H1 (cell line): ENCODE measurements at regions not wholly inside any gene's neighbourhood (a gene's known extent, or its start where the extent isn't known, plus 50 kb on each side); places are given as distances from the start of the nearest gene placed in this dataset.
A peak's percentile ranks its signal among the peaks of the same experiment; 100 is the strongest.

Experiments
- CTCF ChIA-PET: fragments of 300-600 bp; sonication (Branson Sonifier 250); formaldehyde crosslinking; loops from one replicate; lab custom pipeline; 2021; ENCODE audit not compliant: partially characterized antibody; lab: Charles Lee
- POLR2A ChIA-PET: fragments of 300-600 bp; sonication (Branson Sonifier 250); formaldehyde crosslinking; loops from one replicate; lab custom pipeline; 2021; ENCODE audit warnings: inconsistent platforms; ENCODE audit not compliant: partially characterized antibody; lab: Charles Lee
- DNase-seq, 2 experiments: peaks; one replicate each; pipeline versions ENCODE4 v3.0.0 to v3.0.0-alpha.2; 2010 to 2022; ENCODE audit warnings: low spot score in 2 of 2, low read depth in 1 of 2, mixed read lengths in 1 of 2
- FAIRE-seq: peaks from 2 replicates; lab custom pipeline; 2011; peaks lifted over from hg19 to GRCh38; lab: Jason Lieb, UNC
- H2AFZ ChIP-seq: 2 replicates; pipeline ENCODE4 v1.8.1; 2012; ENCODE audit warnings: low read length, inconsistent platforms
- H2AK5ac ChIP-seq: 2 replicates; pipeline ENCODE4 v1.6.1; 2013; ENCODE audit warnings: low read depth, low read length
- H2BK120ac ChIP-seq: replicated peaks from 2 replicates; pipeline ENCODE3; 2013; ENCODE audit warnings: low read depth, low read length, inconsistent platforms
- H2BK12ac ChIP-seq: 2 replicates; pipeline ENCODE4 v1.6.1; 2013; ENCODE audit warnings: low read depth, low read length
- H2BK15ac ChIP-seq: 2 replicates; pipeline ENCODE4 v1.6.1; 2013; ENCODE audit warnings: low read length
- H2BK20ac ChIP-seq: 2 replicates; pipeline ENCODE4 v1.6.1; 2013; ENCODE audit warnings: low read length
- H2BK5ac ChIP-seq: 2 replicates; pipeline ENCODE4 v1.6.1; 2013; ENCODE audit warnings: low read depth, low read length
- H3K14ac ChIP-seq: 2 replicates; pipeline ENCODE4 v1.6.1; 2013; ENCODE audit warnings: inconsistent platforms; ENCODE audit not compliant: insufficient read length
- H3K18ac ChIP-seq: 2 replicates; pipeline ENCODE4 v1.6.1; 2013; ENCODE audit warnings: low read length; ENCODE audit errors: extremely low read depth
- H3K23ac ChIP-seq: 2 replicates; pipeline ENCODE4 v1.6.1; 2013; ENCODE audit warnings: inconsistent platforms; ENCODE audit not compliant: insufficient read length
- H3K23me2 ChIP-seq: 2 replicates; pipeline ENCODE4 v1.6.1; 2013; ENCODE audit warnings: low read depth, low read length
- H3K27ac ChIP-seq: 2 replicates; pipeline ENCODE4 v1.6.1; 2011; ENCODE audit warnings: low read depth, low read length, inconsistent platforms
- H3K27me3 ChIP-seq, 4 experiments: replicated peaks in 1 of 4; 1 replicate in 1 of 4; 2 replicates in 3 of 4; pipeline versions ENCODE4 v1.6.1 to v1.8.1; 2011 to 2013; ENCODE audit warnings: low read length in 3 of 4, mild to moderate bottlenecking in 3 of 4, inconsistent platforms in 2 of 4, mixed read lengths in 2 of 4, moderate library complexity in 1 of 4; ENCODE audit not compliant: control insufficient read depth in 3 of 4, insufficient read depth in 3 of 4; ENCODE audit errors: extremely low read depth in 1 of 4
- H3K36me3 ChIP-seq, 4 experiments: 2 replicates each; pipeline versions ENCODE4 v1.6.1 to v1.8.1; 2011 to 2013; ENCODE audit warnings: mild to moderate bottlenecking in 4 of 4, low read length in 3 of 4, moderate library complexity in 2 of 4, control low read depth in 1 of 4, inconsistent platforms in 1 of 4; ENCODE audit not compliant: insufficient read depth in 4 of 4, control insufficient read depth in 2 of 4
- H3K4ac ChIP-seq: replicated peaks from 2 replicates; pipeline ENCODE3; 2013; ENCODE audit warnings: low read length, low read depth, mixed read lengths, inconsistent platforms; ENCODE audit not compliant: insufficient read length
- H3K4me1 ChIP-seq, 4 experiments: replicated peaks in 1 of 4; 1 replicate in 1 of 4; 2 replicates in 3 of 4; pipeline versions ENCODE4 v1.6.1 to v1.8.1; 2011 to 2013; ENCODE audit warnings: low read length in 3 of 4, inconsistent platforms in 2 of 4, mixed read lengths in 1 of 4; ENCODE audit not compliant: insufficient read depth in 4 of 4, control insufficient read depth in 3 of 4
- H3K4me2 ChIP-seq, 2 experiments: 2 replicates each; pipeline versions ENCODE4 v1.6.1 to v1.8.1; 2011 to 2013; ENCODE audit warnings: low read depth in 2 of 2, low read length in 2 of 2, control low read depth in 1 of 2, inconsistent platforms in 1 of 2, mild to moderate bottlenecking in 1 of 2; ENCODE audit not compliant: insufficient read depth in 1 of 2
- H3K4me3 ChIP-seq, 4 experiments: fragments of 200-600, 300-600 bp in 1 of 4; sonication (generic), shearing (Covaris generic), sonication (Bioruptor Twin) in 1 of 4; 2 replicates each; pipeline versions ENCODE4 v1.5.1 to v1.8.1; 2011 to 2016; ENCODE audit warnings: low read length in 4 of 4, low read depth in 3 of 4, control low read depth in 2 of 4, inconsistent platforms in 2 of 4, mild to moderate bottlenecking in 2 of 4, mixed read lengths in 1 of 4, moderate library complexity in 1 of 4; ENCODE audit not compliant: insufficient read depth in 2 of 4; ENCODE audit errors: extremely low read depth in 1 of 4
- H3K56ac ChIP-seq: replicated peaks from 2 replicates; pipeline ENCODE3; 2013; ENCODE audit warnings: low read depth, mild to moderate bottlenecking, mixed read lengths, low read length, inconsistent platforms; ENCODE audit not compliant: insufficient read length
- H3K79me1 ChIP-seq: 2 replicates; pipeline ENCODE4 v1.6.1; 2013; ENCODE audit warnings: low read depth, low read length, control low read depth
- H3K79me2 ChIP-seq, 2 experiments: 2 replicates each; pipeline versions ENCODE4 v1.6.1 to v1.8.1; 2012 to 2013; ENCODE audit warnings: low read length in 2 of 2, mild to moderate bottlenecking in 2 of 2, inconsistent platforms in 1 of 2; ENCODE audit not compliant: insufficient read depth in 2 of 2, control insufficient read depth in 1 of 2
- H3K9ac ChIP-seq, 4 experiments: replicated peaks in 1 of 4; 1 replicate in 1 of 4; 2 replicates in 3 of 4; pipeline versions ENCODE4 v1.6.1 to v1.8.1; 2011 to 2013; ENCODE audit warnings: low read depth in 3 of 4, low read length in 3 of 4, control low read depth in 2 of 4, mild to moderate bottlenecking in 2 of 4, moderate library complexity in 2 of 4, inconsistent platforms in 1 of 4; ENCODE audit errors: extremely low read depth in 1 of 4
- H3K9me3 ChIP-seq, 2 experiments: 2 replicates each; pipeline versions ENCODE4 v1.6.1 to v1.8.1; 2012 to 2013; ENCODE audit warnings: mild to moderate bottlenecking in 2 of 2, moderate library complexity in 2 of 2, control low read depth in 1 of 2, inconsistent platforms in 1 of 2, low read depth in 1 of 2, low read length in 1 of 2, mixed read lengths in 1 of 2; ENCODE audit not compliant: insufficient read depth in 2 of 2
- H4K20me1 ChIP-seq, 2 experiments: replicated peaks in 1 of 2; 2 replicates each; pipeline versions ENCODE3 to v1.8.1; 2011 to 2013; ENCODE audit warnings: inconsistent platforms in 2 of 2, low read length in 2 of 2, mild to moderate bottlenecking in 1 of 2; ENCODE audit not compliant: insufficient read depth in 2 of 2, control insufficient read depth in 1 of 2
- H4K5ac ChIP-seq: 2 replicates; pipeline ENCODE4 v1.6.1; 2013; ENCODE audit warnings: low read length, low read depth, mixed read lengths, inconsistent platforms; ENCODE audit not compliant: insufficient read length
- H4K8ac ChIP-seq: 2 replicates; pipeline ENCODE4 v1.8.0; 2013; ENCODE audit warnings: mild to moderate bottlenecking, moderate library complexity, low read length, inconsistent platforms; ENCODE audit not compliant: insufficient read depth; ENCODE audit errors: extremely low read depth
- H4K91ac ChIP-seq: replicated peaks from 2 replicates; pipeline ENCODE3; 2013; ENCODE audit warnings: low read length, mixed read lengths, inconsistent platforms; ENCODE audit not compliant: insufficient read length
- HDAC6 ChIP-seq: IDR thresholded peaks from one replicate; pipeline ENCODE4 v1.7.1; 2012; ENCODE audit warnings: low read depth, mild to moderate bottlenecking, inconsistent platforms, low read length, moderate library complexity
- MAX ChIP-seq: IDR thresholded peaks from 2 replicates; pipeline ENCODE4 v1.6.1; 2012; ENCODE audit warnings: inconsistent platforms
- PHF8 ChIP-seq: fragments of 200-600 bp; sonication (generic); conservative IDR thresholded peaks from 2 replicates; pipeline ENCODE4 v1.7.1; 2012; ENCODE audit warnings: low read depth, mild to moderate bottlenecking, inconsistent platforms, low read length, moderate library complexity
- WGBS, 2 experiments: shearing (Covaris generic) in 1 of 2; methylation state at CpG; one replicate each; pipeline versions ENCODE4 v1.1.6 to v1.1.7; 2013 to 2015; ENCODE audit warnings: low lambda C conversion rate in 2 of 2, mixed read lengths in 2 of 2, inconsistent platforms in 1 of 2, low coverage in 1 of 2, missing lambda C conversion rate in 1 of 2; ENCODE audit not compliant: insufficient replicate concordance in 2 of 2, insufficient coverage in 1 of 2, insufficient read length in 1 of 2; ENCODE audit errors: extremely low coverage in 1 of 2, missing lambda C conversion rate in 1 of 2; 5-methylcytosine and 5-hydroxymethylcytosine counted together

GRCh38 chr2:45274250-45274926, 265.1 kb upstream of the SIX2 start:
- DNase-seq (no peak), FAIRE-seq (no peak)
- Histone ChIP-seq H2AFZ (no peak overlapping the region), H2BK15ac (0 out of 2 replicates have a peak overlapping the region, but pooled peaks have one; percentile 22), H3K14ac (no peak overlapping the region), H3K23me2 (no peaks in the 10 kb centered on the region), H2BK5ac (no peak overlapping the region), H3K27me3 (no peaks in the 10 kb centered on the region), H4K5ac (no peak overlapping the region), H4K20me1 (no peaks in the 10 kb centered on the region), H3K79me1 (no peaks in the 10 kb centered on the region), H3K18ac (0 out of 2 replicates have a peak overlapping the region, but pooled peaks have one; percentile 5), H3K4me2 (peak overlapping the region in 1 of 2 experiments; percentile 4; a peak in 1 of 4 replicates), H3K27ac (no peak overlapping the region; the same call in 1 of the 2 replicates), H2BK12ac (no peak overlapping the region), H3K23ac (no peak overlapping the region), H3K79me2 (no peaks in the 10 kb centered on the region), H4K91ac (no peak overlapping the region), H3K4me1 (peaks cover 0 to 17% (median 7%) of the 10 kb centered on the region in 4 experiments; a peak in 4 of 7 replicates), H4K8ac (no peak overlapping the region), H3K9ac (no peak overlapping the region), H3K9me3 (no peaks in the 10 kb centered on the region), H3K36me3 (no peaks in the 10 kb centered on the region), H2BK120ac (no peak overlapping the region), H2BK20ac (0 out of 2 replicates have a peak overlapping the region, but pooled peaks have one; percentile 8), H2AK5ac (no peak overlapping the region), H3K56ac (no peak overlapping the region), H3K4ac (no peak overlapping the region), H3K4me3 (no peak overlapping the region)
- ChIA-PET POLR2A (no interaction called here), CTCF (interaction anchor here (0.6 to 1.0 kb wide), 3 partner anchors 16 to 66 kb away, joined by 3 read pairs; no protein-coding TSS in a partner anchor)
- WGBS, 2 experiments, result 49% methylated on average over 8 of the region's 8 CpGs; no CpG with 5 or more reads in 1 of the 2 experiments
- TF ChIP-seq PHF8 (no peak), MAX (peak; percentile 33; the same call in 1 of the 2 replicates), HDAC6 (no peak)
